GM23248 (cell line): ENCODE measurements at regions not wholly inside any gene's neighbourhood (a gene's known extent, or its start where the extent isn't known, plus 50 kb on each side); places are given as distances from the start of the nearest gene placed in this dataset.

ENCODE experiments used
- DNase-seq: peaks from one replicate; pipeline ENCODE4 v3.0.0-alpha.2; 2015
- H2AFZ ChIP-seq: fragments of 200-600 bp; sonication (generic); 2 replicates; pipeline ENCODE4 v1.6.1; 2016; ENCODE audit warnings: antibody characterized with exemption
- H3F3A ChIP-seq: fragments of 200-600 bp; sonication (generic); 2 replicates; pipeline ENCODE4 v1.6.1; 2016; ENCODE audit warnings: mild to moderate bottlenecking, antibody characterized with exemption, mixed run types; ENCODE audit not compliant: insufficient read depth
- H3K27ac ChIP-seq: fragments of 200-600 bp; sonication (generic); 2 replicates; pipeline ENCODE4 v1.5.1; 2016; ENCODE audit warnings: mild to moderate bottlenecking
- H3K27me3 ChIP-seq: fragments of 200-600 bp; sonication (generic); replicated peaks from 2 replicates; pipeline ENCODE4 v1.6.1; 2016; ENCODE audit warnings: mild to moderate bottlenecking; ENCODE audit not compliant: insufficient read depth
- H3K36me3 ChIP-seq: fragments of 200-600 bp; sonication (generic); 2 replicates; pipeline ENCODE4 v1.6.1; 2016; ENCODE audit warnings: low read depth, mild to moderate bottlenecking
- H3K4me1 ChIP-seq: fragments of 200-600 bp; sonication (generic); 2 replicates; pipeline ENCODE4 v1.6.1; 2016; ENCODE audit warnings: mild to moderate bottlenecking; ENCODE audit not compliant: insufficient read depth
- H3K4me2 ChIP-seq: fragments of 200-600 bp; sonication (generic); one replicate; pipeline ENCODE4 v1.6.1; 2016; ENCODE audit warnings: mild to moderate bottlenecking; ENCODE audit not compliant: unreplicated experiment
- H3K4me3 ChIP-seq: fragments of 200-600 bp; sonication (generic); 2 replicates; pipeline ENCODE4 v1.5.1; 2016; ENCODE audit warnings: mild to moderate bottlenecking
- H3K79me2 ChIP-seq: fragments of 200-600 bp; sonication (generic); 2 replicates; pipeline ENCODE4 v1.6.1; 2016; ENCODE audit warnings: mild to moderate bottlenecking; ENCODE audit not compliant: insufficient read depth
- H3K9ac ChIP-seq: fragments of 200-600 bp; sonication (generic); 2 replicates; pipeline ENCODE4 v1.6.1; 2016; ENCODE audit warnings: mild to moderate bottlenecking
- H3K9me2 ChIP-seq: fragments of 200-600 bp; sonication (generic); 2 replicates; pipeline ENCODE4 v1.6.1; 2016; ENCODE audit warnings: mixed run types, mild to moderate bottlenecking, moderate library complexity; ENCODE audit not compliant: insufficient read depth
- H3K9me3 ChIP-seq: fragments of 200-600 bp; sonication (generic); one replicate; pipeline ENCODE4 v1.6.1; 2017; ENCODE audit warnings: low read depth
- H4K20me1 ChIP-seq: fragments of 200-600 bp; sonication (generic); 2 replicates; pipeline ENCODE4 v1.6.0; 2016; ENCODE audit not compliant: insufficient read depth
- EZH2 ChIP-seq: fragments of 200-600 bp; sonication (generic); IDR thresholded peaks from 2 replicates; pipeline ENCODE4 v1.6.1; 2018; ENCODE audit warnings: antibody characterized with exemption, mild to moderate bottlenecking; ENCODE audit not compliant: insufficient read depth, poor library complexity, severe bottlenecking
- EZH2phosphoT487 ChIP-seq: fragments of 200-600 bp; sonication (generic); IDR thresholded peaks from 2 replicates; pipeline ENCODE4 v1.6.1; 2018; ENCODE audit warnings: antibody characterized with exemption, moderate library complexity, mild to moderate bottlenecking, low read depth; ENCODE audit not compliant: insufficient read depth
- WGBS, 2 experiments: methylation state at CpG; one replicate each; pipeline ENCODE4 v1.1.6; 2015 to 2017; ENCODE audit warnings: low lambda C conversion rate in 2 of 2, low coverage in 1 of 2; ENCODE audit errors: missing lambda C conversion rate in 2 of 2; 5-methylcytosine and 5-hydroxymethylcytosine counted together
- in situ Hi-C: fragments of 300-500 bp; cut with MboI; formaldehyde crosslinking; loops from 2 replicates; pipeline ENCODE4 v1.15.0; 2020

GRCh38 chr7:15889507-15889906 is 203.0 kb upstream of the MEOX2 start:
- no peaks in the 10 kb centered on the region for H3K36me3 ChIP-seq
- H3K4me2 ChIP-seq: no peak overlapping the region
- no peaks in the 10 kb centered on the region for H3K9me3 ChIP-seq
- H2AFZ ChIP-seq: no peak overlapping the region
- H3K4me1 ChIP-seq: peaks cover 13% of the 10 kb centered on the region
- no peaks in the 10 kb centered on the region for H3K79me2 ChIP-seq
- H3K9me2 ChIP-seq: no peaks in the 10 kb centered on the region
- 64 to 77% methylated on average over 3 of the region's 3 CpGs for WGBS, 2 experiments
- H3K27ac ChIP-seq: no peak overlapping the region
- H3K4me3 ChIP-seq: no peak overlapping the region
- no peaks in the 10 kb centered on the region for H4K20me1 ChIP-seq
- in situ Hi-C loops: no loop called here
- no peaks in the 10 kb centered on the region for H3K27me3 ChIP-seq
- peaks cover 8% of the 10 kb centered on the region; the same call in 1 of the 2 replicates for H3F3A ChIP-seq
- TF ChIP-seq EZH2: no peak
- TF ChIP-seq EZH2phosphoT487: no peak
- no peak overlapping the region for H3K9ac ChIP-seq
- peak; percentile 15 for DNase-seq

DNA sequence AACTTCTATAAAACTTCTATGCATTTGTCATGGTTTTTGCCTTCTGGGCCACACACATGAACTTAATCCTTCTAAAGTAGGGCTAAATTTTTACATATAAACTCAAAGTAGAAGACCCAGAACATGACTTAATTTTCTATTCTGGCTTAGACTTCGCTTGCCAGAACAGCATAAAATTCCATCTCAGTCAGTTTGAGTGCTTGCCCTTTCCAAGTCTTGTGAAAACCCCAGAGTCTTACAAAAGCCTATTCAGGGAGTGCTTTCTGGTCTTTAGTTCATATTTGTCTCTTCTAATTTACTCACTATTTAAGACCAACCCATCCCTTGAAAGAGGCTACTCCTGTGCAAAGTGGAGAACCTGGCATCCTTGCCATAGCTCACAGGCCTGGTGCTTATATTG is 201.6 kb upstream of the MEOX2 start:
- H3K4me3 ChIP-seq: no peak overlapping the region
- no peak overlapping the region for H3K9ac ChIP-seq
- no peak overlapping the region for H3K4me2 ChIP-seq
- H3K36me3 ChIP-seq: no peaks in the 10 kb centered on the region
- H3K79me2 ChIP-seq: no peaks in the 10 kb centered on the region
- no peak for TF ChIP-seq EZH2phosphoT487
- no peak for TF ChIP-seq EZH2
- no peaks in the 10 kb centered on the region for H4K20me1 ChIP-seq
- H3K9me3 ChIP-seq: no peaks in the 10 kb centered on the region
- no peak overlapping the region for H2AFZ ChIP-seq
- H3K9me2 ChIP-seq: no peaks in the 10 kb centered on the region
- no peak for DNase-seq
- WGBS, 2 experiments: 70 to 73% methylated on average over 1 of the region's 1 CpG
- H3K27me3 ChIP-seq: no peaks in the 10 kb centered on the region
- no peak overlapping the region for H3K27ac ChIP-seq
- peaks cover 13% of the 10 kb centered on the region for H3K4me1 ChIP-seq
- in situ Hi-C loops: no loop called here
- peaks cover 8% of the 10 kb centered on the region; the same call in 1 of the 2 replicates for H3F3A ChIP-seq

DNA sequence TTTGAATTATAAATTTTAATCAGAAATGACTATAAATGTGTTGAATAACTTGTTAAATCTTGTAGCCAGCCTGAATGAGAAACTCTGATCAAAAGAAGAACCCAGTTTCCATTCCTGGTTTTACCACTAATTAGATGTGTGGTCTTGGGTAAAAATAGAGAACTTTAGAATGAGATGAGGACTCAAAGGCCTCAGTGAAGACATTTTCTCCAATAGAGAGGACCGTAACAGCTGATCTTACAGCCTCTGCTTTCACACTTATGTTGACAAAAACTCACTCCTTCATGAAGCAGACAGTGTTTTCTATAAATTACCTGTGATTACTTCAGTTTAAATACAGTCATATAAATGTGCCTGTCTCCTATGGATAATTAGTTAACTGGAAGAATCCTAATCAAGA is 200.1 kb upstream of the MEOX2 start:
- H4K20me1 ChIP-seq: no peaks in the 10 kb centered on the region

GRCh38 chr7:15885678-15886077 is 199.2 kb upstream of the MEOX2 start:
- 84 to 94% methylated on average over 2 of the region's 2 CpGs for WGBS, 2 experiments
- Histone ChIP-seq H3K27ac (no peak overlapping the region), H3K9ac (no peak overlapping the region), H3K9me3 (no peaks in the 10 kb centered on the region), H3K4me2 (no peak overlapping the region), H3K4me1 (peaks cover 1% of the 10 kb centered on the region), H4K20me1 (no peaks in the 10 kb centered on the region), H3K9me2 (no peaks in the 10 kb centered on the region), H3F3A (no peaks in the 10 kb centered on the region), H3K79me2 (no peaks in the 10 kb centered on the region), H3K36me3 (no peaks in the 10 kb centered on the region), H3K27me3 (no peaks in the 10 kb centered on the region), H3K4me3 (no peak overlapping the region), H2AFZ (no peak overlapping the region)
- TF ChIP-seq EZH2 (no peak), EZH2phosphoT487 (no peak)
- in situ Hi-C loops: no loop called here
- no peak for DNase-seq

More for the DNA sequence above, 200.1 kb upstream of the MEOX2 start:
- H3F3A ChIP-seq: peaks cover 5% of the 10 kb centered on the region; the same call in 1 of the 2 replicates
- in situ Hi-C loops: no loop called here
- H3K36me3 ChIP-seq: no peaks in the 10 kb centered on the region
- H2AFZ ChIP-seq: no peak overlapping the region
- DNase-seq: no peak
- H3K9me3 ChIP-seq: no peaks in the 10 kb centered on the region
- WGBS, 2 experiments: 96 to 100% methylated on average over 1 of the region's 1 CpG
- H3K9me2 ChIP-seq: no peaks in the 10 kb centered on the region
- no peak overlapping the region for H3K4me2 ChIP-seq
- H3K4me3 ChIP-seq: no peak overlapping the region
- H3K27me3 ChIP-seq: no peaks in the 10 kb centered on the region
- H3K4me1 ChIP-seq: peaks cover 11% of the 10 kb centered on the region
- H3K79me2 ChIP-seq: no peaks in the 10 kb centered on the region
- no peak overlapping the region for H3K9ac ChIP-seq
- no peak overlapping the region for H3K27ac ChIP-seq
- TF ChIP-seq EZH2 (no peak), EZH2phosphoT487 (no peak)

GRCh38 chr7:15874774-15875173 is 188.3 kb upstream of the MEOX2 start:
- DNase-seq: no peak
- no peak for TF ChIP-seq EZH2
- no peak for TF ChIP-seq EZH2phosphoT487
- H3K79me2 ChIP-seq: no peaks in the 10 kb centered on the region

More at GRCh38 chr7:15874774-15875173, 188.3 kb upstream of the MEOX2 start:
- in situ Hi-C loops: no loop called here
- H3K9me3 ChIP-seq: no peaks in the 10 kb centered on the region
- no peak overlapping the region for H3K4me2 ChIP-seq
- no peak overlapping the region for H3K9ac ChIP-seq
- no peak overlapping the region for H3K27ac ChIP-seq
- H3K9me2 ChIP-seq: no peaks in the 10 kb centered on the region
- no peaks in the 10 kb centered on the region for H3K27me3 ChIP-seq
- no peak overlapping the region for H2AFZ ChIP-seq
- no peaks in the 10 kb centered on the region for H3K4me1 ChIP-seq
- H3F3A ChIP-seq: no peaks in the 10 kb centered on the region
- no peak overlapping the region for H3K4me3 ChIP-seq
- no peaks in the 10 kb centered on the region for H4K20me1 ChIP-seq
- no peaks in the 10 kb centered on the region for H3K36me3 ChIP-seq
